ENCODE measurements at regions not wholly inside any gene's neighbourhood (a gene's known extent, or its start where the extent isn't known, plus 50 kb on each side); places are given as distances from the start of the nearest gene placed in this dataset.
"Not testable (repeated sequence)": the region's sequence is repeated elsewhere in the genome, so short reads cannot be mapped to it uniquely, and the experiment has no call there.

DNA sequence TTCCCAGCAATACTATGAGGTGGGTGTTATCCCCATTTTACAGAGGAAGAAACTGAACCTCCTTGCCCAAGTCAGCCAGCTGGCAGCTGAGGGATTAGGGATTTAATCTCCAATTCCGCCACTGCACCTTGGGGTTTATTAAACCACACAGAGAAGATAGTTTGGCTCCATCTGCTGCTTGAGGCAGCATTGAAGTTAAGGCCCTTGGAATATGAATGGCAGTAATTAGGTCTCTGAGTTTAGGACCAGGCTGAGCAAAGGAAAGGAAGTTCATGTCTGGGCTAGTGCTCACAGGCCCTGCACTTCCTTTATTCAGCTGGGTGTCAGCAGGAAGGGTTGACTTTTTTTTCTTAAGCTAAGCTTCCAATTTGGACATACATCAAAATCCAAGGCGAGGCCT is 86.9 kb upstream of the GDNF start:
- H3K27me3 Mint-ChIP-seq (ENCODE audit: insufficient read depth) = peaks cover 18% of the 10 kb centered on the region
- H3K4me3 Mint-ChIP-seq = no peak overlapping the region
- H3K4me1 Mint-ChIP-seq (ENCODE audit: low read depth) = no peaks in the 10 kb centered on the region
- no peak overlapping the region for H3K27ac Mint-ChIP-seq
- H3K9me3 Mint-ChIP-seq = no peaks in the 10 kb centered on the region
- TF ChIP-seq, protein P1, sequence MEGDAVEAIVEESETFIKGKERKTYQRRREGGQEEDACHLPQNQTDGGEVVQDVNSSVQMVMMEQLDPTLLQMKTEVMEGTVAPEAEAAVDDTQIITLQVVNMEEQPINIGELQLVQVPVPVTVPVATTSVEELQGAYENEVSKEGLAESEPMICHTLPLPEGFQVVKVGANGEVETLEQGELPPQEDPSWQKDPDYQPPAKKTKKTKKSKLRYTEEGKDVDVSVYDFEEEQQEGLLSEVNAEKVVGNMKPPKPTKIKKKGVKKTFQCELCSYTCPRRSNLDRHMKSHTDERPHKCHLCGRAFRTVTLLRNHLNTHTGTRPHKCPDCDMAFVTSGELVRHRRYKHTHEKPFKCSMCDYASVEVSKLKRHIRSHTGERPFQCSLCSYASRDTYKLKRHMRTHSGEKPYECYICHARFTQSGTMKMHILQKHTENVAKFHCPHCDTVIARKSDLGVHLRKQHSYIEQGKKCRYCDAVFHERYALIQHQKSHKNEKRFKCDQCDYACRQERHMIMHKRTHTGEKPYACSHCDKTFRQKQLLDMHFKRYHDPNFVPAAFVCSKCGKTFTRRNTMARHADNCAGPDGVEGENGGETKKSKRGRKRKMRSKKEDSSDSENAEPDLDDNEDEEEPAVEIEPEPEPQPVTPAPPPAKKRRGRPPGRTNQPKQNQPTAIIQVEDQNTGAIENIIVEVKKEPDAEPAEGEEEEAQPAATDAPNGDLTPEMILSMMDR (IDR thresholded peaks at IDR 0.05) = peak; percentile 30; the same call in 1 of the 2 replicates
- no peak for DNase-seq
- H3K36me3 Mint-ChIP-seq (ENCODE audit: low read depth) = no peaks in the 10 kb centered on the region

DNA sequence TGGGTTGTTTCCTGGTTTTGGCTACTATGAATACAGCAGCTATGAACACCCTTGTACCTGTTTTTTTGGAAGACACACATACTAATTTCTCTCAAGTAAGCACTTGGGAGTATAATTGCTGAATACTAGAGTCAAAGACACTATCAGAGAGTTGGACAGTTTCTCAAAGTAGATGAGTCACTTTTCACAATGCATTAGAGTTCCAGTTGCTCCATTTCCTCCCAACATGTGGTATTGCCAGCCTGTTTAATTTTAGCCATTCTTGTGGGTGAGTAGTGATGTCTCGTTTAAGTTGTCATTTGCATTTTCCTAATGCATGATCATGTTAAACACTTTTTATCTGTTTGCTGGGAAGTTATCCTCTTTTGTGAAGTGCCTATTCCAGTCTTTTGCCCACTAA is 81.6 kb upstream of the GDNF start:
- Mint-ChIP-seq H3K4me3 (no peak overlapping the region), H3K27ac (no peak overlapping the region), H3K9me3 (no peaks in the 10 kb centered on the region), H3K4me1 (ENCODE audit: low read depth) (peaks cover 2% of the 10 kb centered on the region; the same call in 1 of the 2 replicates), H3K27me3 (ENCODE audit: insufficient read depth) (peaks cover 20% of the 10 kb centered on the region), H3K36me3 (ENCODE audit: low read depth) (no peaks in the 10 kb centered on the region)
- TF ChIP-seq, protein P1 (IDR thresholded peaks at IDR 0.05) = no peak
- DNase-seq = no peak

DNA sequence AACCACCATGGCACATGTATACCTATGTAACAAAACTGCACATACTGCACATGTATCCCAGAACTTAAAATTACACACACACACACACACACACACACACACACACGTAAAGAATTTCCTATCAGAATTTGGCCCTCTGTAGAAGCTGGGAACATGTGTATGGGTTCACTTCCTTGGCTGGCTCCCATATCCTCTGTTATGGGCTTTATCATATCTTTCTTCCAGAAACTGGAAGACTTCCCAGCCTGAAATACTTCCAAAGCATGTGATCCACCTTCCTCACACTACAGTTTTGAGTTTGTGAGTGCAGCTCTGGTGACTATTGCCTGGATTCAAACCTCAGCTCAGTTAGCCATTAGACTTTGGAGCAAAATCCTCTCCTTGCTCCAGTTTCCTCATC is 78.6 kb upstream of the GDNF start:
- no peaks in the 10 kb centered on the region for H3K9me3 Mint-ChIP-seq
- TF ChIP-seq, protein P1 (IDR thresholded peaks at IDR 0.05) = no peak
- H3K36me3 Mint-ChIP-seq (ENCODE audit: low read depth) = no peaks in the 10 kb centered on the region
- no peak overlapping the region for H3K27ac Mint-ChIP-seq
- H3K4me1 Mint-ChIP-seq (ENCODE audit: low read depth) = peaks cover 5% of the 10 kb centered on the region; the same call in 1 of the 2 replicates
- no peak overlapping the region for H3K4me3 Mint-ChIP-seq
- peaks cover 29% of the 10 kb centered on the region for H3K27me3 Mint-ChIP-seq (ENCODE audit: insufficient read depth)
- no peak for DNase-seq

DNA sequence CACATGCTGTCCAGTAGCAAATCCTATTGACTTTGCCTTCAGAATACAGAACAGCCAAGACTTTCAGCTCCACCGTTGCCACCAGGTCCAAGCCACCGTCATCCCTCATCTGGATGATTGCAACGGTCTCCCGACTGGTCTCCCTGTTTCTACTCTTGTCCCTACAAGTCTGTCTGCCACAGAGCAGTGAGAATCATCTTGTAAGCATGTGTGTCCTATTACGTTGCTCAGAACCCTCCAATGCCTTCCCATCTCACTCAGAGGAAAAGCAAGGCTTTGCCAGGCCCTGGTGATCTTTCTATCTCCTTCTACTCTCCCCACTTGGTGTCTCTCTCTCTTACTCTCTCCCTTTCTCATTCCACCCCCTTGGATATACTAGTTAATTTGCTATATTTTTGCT is 76.7 kb upstream of the GDNF start:
- Mint-ChIP-seq H3K4me3 (no peak overlapping the region), H3K27me3 (ENCODE audit: insufficient read depth) (peaks cover 30% of the 10 kb centered on the region), H3K4me1 (ENCODE audit: low read depth) (peaks cover 5% of the 10 kb centered on the region; the same call in 1 of the 2 replicates), H3K36me3 (ENCODE audit: low read depth) (no peaks in the 10 kb centered on the region), H3K27ac (no peak overlapping the region), H3K9me3 (no peaks in the 10 kb centered on the region)
- TF ChIP-seq, protein P1 (IDR thresholded peaks at IDR 0.05) = no peak
- no peak for DNase-seq

DNA sequence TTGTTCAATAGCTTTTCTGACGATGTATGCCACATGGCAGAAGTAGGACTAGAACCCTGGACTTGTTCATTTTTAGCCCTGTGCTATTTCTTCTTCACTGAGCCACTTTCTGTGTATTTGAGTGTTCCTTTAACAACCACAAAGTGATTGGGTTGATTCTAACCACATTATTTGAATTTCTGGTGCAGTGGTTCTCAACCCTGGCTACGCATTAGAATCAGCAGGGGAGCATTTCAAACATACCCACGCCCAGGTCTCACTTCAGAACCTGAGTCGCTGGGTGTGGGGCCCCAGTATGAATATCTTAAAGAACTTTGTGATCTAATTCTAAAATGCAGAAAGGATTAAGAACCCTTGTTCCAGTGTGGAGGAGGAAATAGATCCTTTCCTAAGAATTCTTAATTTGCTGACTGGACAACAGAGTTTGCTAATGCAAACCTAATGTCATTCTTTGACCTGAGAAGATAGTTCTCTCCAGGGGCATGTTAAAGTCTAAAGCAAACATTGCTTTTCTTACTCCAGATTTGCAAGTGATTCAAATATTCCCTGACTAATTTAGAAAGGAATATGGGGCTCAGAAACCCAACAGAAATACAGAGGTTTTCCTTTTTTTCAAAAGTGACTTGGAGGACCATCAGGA is 75.4 kb upstream of the GDNF start:
- H3K27me3 Mint-ChIP-seq (ENCODE audit: insufficient read depth) = peaks cover 34% of the 10 kb centered on the region

DNA sequence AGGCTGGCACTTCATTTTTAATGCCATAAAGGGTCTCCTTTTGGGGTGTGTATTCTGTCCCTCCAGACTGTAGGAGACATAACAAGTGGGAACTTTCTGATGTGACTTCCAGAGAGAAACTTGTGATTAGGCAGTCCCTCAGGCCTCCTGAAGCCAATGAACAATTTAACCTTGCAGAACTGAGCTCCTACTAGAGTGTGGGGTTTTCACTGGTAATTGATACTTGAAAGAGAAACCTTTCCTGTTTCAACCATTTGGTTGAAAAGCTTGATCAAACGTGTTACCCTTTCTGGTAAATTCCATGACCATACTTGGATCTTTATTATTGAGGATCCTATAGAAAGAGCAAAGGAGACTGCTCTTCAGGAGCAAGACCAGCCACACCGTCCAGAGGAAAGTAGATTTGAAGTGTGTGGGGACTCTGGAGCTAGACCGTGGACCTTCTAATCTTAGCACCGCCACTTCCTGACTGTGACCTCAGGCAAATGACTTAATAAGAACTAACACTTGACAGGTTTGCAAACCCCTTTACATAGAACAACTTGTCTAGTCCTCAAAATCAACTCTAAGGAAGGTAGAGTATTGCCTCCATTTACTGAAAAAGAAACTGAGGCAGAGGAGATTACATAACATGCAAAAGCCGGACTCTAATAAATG is 69.9 kb upstream of the GDNF start:
- H3K27ac Mint-ChIP-seq; DNase-seq; H3K36me3 Mint-ChIP-seq (ENCODE audit: low read depth); H3K4me3 Mint-ChIP-seq; H3K4me1 Mint-ChIP-seq (ENCODE audit: low read depth); H3K9me3 Mint-ChIP-seq: not testable (repeated sequence)
- H3K27me3 Mint-ChIP-seq (ENCODE audit: insufficient read depth) = peaks cover 18% of the 10 kb centered on the region

More for the DNA sequence above, 75.4 kb upstream of the GDNF start:
- Mint-ChIP-seq H3K36me3 (ENCODE audit: low read depth) (no peaks in the 10 kb centered on the region), H3K27ac (no peak overlapping the region), H3K4me3 (no peak overlapping the region), H3K9me3 (no peaks in the 10 kb centered on the region), H3K4me1 (ENCODE audit: low read depth) (peaks cover 5% of the 10 kb centered on the region; the same call in 1 of the 2 replicates)
- TF ChIP-seq, protein P1 (IDR thresholded peaks at IDR 0.05) = no peak
- DNase-seq = no peak

Data from HFFc6 (cell line).